Kidney (tissue), 13 donors: ENCODE measurements at regions not wholly inside any gene's neighbourhood (a gene's known extent, or its start where the extent isn't known, plus 50 kb on each side); places are given as distances from the start of the nearest gene placed in this dataset.

ENCODE experiments used
- DNase-seq, 5 donors: peaks; one replicate each; pipeline ENCODE4 v3.0.0-alpha.2; 2013 to 2020
- FAIRE-seq: peaks from 2 replicates; lab custom pipeline; 2012; peaks lifted over from hg19 to GRCh38; lab: Jason Lieb, UNC
- H3K27ac ChIP-seq, 2 donors: one replicate each; pipeline ENCODE4 v1.7.0; 2013; ENCODE audit warnings: low read depth in 2 of 2, low read length in 2 of 2, inconsistent platforms in 1 of 2
- H3K27me3 ChIP-seq: one replicate; pipeline ENCODE4 v1.7.1; 2013; ENCODE audit warnings: low read length, inconsistent platforms; ENCODE audit not compliant: control insufficient read depth, insufficient read depth
- H3K36me3 ChIP-seq, 3 donors: one replicate each; pipeline versions ENCODE4 v1.7.0 to v1.7.1; 2013; ENCODE audit warnings: low read length in 3 of 3, control low read depth in 1 of 3, inconsistent platforms in 1 of 3; ENCODE audit not compliant: insufficient read depth in 3 of 3, control insufficient read depth in 2 of 3
- H3K4me1 ChIP-seq, 3 donors: one replicate each; pipeline versions ENCODE4 v1.7.0 to v1.7.1; 2013; ENCODE audit warnings: low read length in 3 of 3, inconsistent platforms in 1 of 3, low read depth in 1 of 3; ENCODE audit not compliant: control insufficient read depth in 2 of 3, insufficient read depth in 2 of 3
- H3K4me3 ChIP-seq, 3 donors: one replicate each; pipeline versions ENCODE4 v1.7.0 to v1.8.1; 2013; ENCODE audit warnings: low read length in 3 of 3, control low read depth in 1 of 3, inconsistent platforms in 1 of 3
- H3K9ac ChIP-seq, 3 donors: one replicate each; pipeline versions ENCODE4 v1.7.0 to v1.7.1; 2013; ENCODE audit warnings: low read length in 3 of 3, control low read depth in 1 of 3, inconsistent platforms in 1 of 3
- H3K9me3 ChIP-seq, 3 donors: one replicate each; pipeline versions ENCODE4 v1.7.0 to v1.7.1; 2013; ENCODE audit warnings: low read length in 3 of 3, control low read depth in 1 of 3, inconsistent platforms in 1 of 3; ENCODE audit not compliant: control insufficient read depth in 2 of 3, insufficient read depth in 1 of 3
- intact Hi-C: fragments of 100-400 bp; cut with DNase I; formaldehyde crosslinking; loops from one replicate; pipeline ENCODE4 v1.11.1; 2022
- TF ChIP-seq, protein P1 (sequence below): IDR thresholded peaks from 3 replicates; pipeline ENCODE4 v1.5.1; 2012; ENCODE audit warnings: mild to moderate bottlenecking, moderate library complexity, borderline replicate concordance; ENCODE audit not compliant: insufficient read depth; ENCODE audit errors: extremely low read depth
- donor health status: control.
- donor health status: control.
- donor health status: control.
- donor health status: control.
- donor health status: control.
- donor health status: DM: yes; HTN: yes; CAD: no.
- donor health status: Normal renal cell carcinoma (clear cell type).

DNA sequence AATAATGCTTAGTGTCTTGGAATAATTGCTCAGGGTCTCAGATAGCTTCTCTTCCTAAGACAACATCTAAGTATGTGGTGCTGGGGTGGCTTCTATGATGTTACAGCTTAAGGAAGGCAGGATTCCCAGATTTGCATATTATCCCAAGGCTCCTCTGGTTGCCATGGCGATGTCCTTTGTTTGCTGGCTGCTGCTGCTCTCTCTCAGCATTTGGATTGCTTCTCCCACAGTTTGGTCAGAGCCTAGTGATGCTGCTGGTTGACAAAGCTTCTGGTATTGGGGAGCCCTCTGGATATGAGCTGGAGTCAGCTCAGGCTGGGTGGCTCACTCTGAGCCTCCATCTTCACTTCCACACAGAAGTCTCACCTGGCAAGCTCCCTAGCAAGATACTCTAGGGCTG is 56.4 kb upstream of the FBXO33 start:
- Histone ChIP-seq H3K27ac (no peak overlapping the region), H3K27me3 (no peaks in the 10 kb centered on the region), H3K36me3 (no peaks in the 10 kb centered on the region), H3K4me1 (peaks cover 0 to 2% (median 0%) of the 10 kb centered on the region in 3 donors), H3K9me3 (no peaks in the 10 kb centered on the region), H3K9ac (no peak overlapping the region), H3K4me3 (no peak overlapping the region)
- intact Hi-C loops: no loop called here
- TF ChIP-seq, protein P1, sequence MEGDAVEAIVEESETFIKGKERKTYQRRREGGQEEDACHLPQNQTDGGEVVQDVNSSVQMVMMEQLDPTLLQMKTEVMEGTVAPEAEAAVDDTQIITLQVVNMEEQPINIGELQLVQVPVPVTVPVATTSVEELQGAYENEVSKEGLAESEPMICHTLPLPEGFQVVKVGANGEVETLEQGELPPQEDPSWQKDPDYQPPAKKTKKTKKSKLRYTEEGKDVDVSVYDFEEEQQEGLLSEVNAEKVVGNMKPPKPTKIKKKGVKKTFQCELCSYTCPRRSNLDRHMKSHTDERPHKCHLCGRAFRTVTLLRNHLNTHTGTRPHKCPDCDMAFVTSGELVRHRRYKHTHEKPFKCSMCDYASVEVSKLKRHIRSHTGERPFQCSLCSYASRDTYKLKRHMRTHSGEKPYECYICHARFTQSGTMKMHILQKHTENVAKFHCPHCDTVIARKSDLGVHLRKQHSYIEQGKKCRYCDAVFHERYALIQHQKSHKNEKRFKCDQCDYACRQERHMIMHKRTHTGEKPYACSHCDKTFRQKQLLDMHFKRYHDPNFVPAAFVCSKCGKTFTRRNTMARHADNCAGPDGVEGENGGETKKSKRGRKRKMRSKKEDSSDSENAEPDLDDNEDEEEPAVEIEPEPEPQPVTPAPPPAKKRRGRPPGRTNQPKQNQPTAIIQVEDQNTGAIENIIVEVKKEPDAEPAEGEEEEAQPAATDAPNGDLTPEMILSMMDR: no peak
- peak in 3 of 5 donors; percentile 50 to 70 (median 55) for DNase-seq
- FAIRE-seq: no peak

DNA sequence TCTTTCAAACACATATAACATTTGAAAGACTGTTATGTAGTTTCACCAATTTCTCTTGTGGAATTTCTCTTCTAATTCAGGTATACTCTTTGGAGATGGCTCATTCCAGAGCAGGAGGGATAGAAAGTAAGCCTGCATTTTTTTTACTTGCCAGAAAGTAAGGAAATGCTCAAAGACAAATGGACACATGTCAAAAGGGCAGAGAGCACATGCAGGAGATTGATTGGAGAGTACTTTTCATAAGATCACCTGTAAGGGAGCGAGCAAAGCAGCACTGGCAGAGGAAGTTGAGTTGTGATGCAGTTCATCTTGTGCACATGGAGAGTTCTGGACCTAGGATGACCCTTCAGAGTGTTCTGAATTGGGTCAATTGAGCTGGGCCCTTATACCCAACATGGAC is 51.4 kb upstream of the FBXO33 start:
- FAIRE-seq (no peak), DNase-seq (no peak)
- Histone ChIP-seq H3K27me3 (no peaks in the 10 kb centered on the region), H3K36me3 (no peaks in the 10 kb centered on the region), H3K9ac (no peak overlapping the region), H3K9me3 (no peaks in the 10 kb centered on the region), H3K4me3 (no peak overlapping the region), H3K4me1 (no peaks in the 10 kb centered on the region), H3K27ac (no peak overlapping the region)
- TF ChIP-seq, protein P1: no peak
- intact Hi-C loops: no loop called here
